ENCODE measurements at regions not wholly inside any gene's neighbourhood (a gene's known extent, or its start where the extent isn't known, plus 50 kb on each side); places are given as distances from the start of the nearest gene placed in this dataset.

- TF ChIP-seq CTCF (IDR thresholded peaks at IDR 0.05) (no peak), SREBF2 (IDR thresholded peaks at IDR 0.05) (no peak), RAD21 (conservative IDR thresholded peaks at IDR 0.05 in 1 of 2, IDR thresholded peaks at IDR 0.05 in 1 of 2) (no peak), RCOR1 (IDR thresholded peaks at IDR 0.05; ENCODE audit: low read depth, low read length) (no peak), JUNB (IDR thresholded peaks at IDR 0.05) (no peak), POLR2A (IDR thresholded peaks at IDR 0.05; ENCODE audit: low read length) (no peak), TP53 (CRISPR knock-in tag; IDR thresholded peaks at IDR 0.05) (no peak), USF2 (IDR thresholded peaks at IDR 0.05) (no peak), KDM5A (IDR thresholded peaks at IDR 0.05) (no peak), MAX (IDR thresholded peaks at IDR 0.05) (no peak), CEBPB (IDR thresholded peaks at IDR 0.05) (no peak), FOXS1 (CRISPR knock-in tag; IDR thresholded peaks at IDR 0.05) (no peak)
Observed at GRCh38 chr12:89251342-89252271, 100.7 kb downstream of the DUSP6 start.
